Kasumi-1 (cell line): ENCODE measurements at regions not wholly inside any gene's neighbourhood (a gene's known extent, or its start where the extent isn't known, plus 50 kb on each side); places are given as distances from the start of the nearest gene placed in this dataset.
"Not testable (repeated sequence)": the region's sequence is repeated elsewhere in the genome, so short reads cannot be mapped to it uniquely, and the experiment has no call there.

Experiments used
- DNase-seq, 2 experiments: peaks; one replicate each; lab custom pipeline; 2025; lab: John Stamatoyannopoulos, UW

DNA sequence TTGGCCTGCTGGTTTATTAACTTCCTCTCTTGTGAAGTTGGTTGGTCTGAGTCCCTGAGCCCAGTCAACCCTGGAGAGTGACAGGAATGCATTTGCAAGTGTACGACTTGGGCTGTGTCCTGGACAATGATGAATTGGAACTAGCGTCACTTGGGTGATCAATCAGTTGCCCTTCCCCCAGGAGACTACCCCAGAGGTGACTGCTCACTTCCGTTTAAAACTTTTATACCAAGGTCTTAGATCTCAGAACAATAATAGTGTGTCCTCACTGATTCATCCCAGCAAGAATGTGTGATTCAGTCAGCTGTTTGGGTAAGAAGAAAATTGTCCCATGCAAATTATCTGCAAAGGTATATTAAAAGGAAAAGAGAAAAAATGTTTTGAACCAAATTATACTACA, 102.9 kb upstream of the ARMC3 start:
- no peak for DNase-seq

DNA sequence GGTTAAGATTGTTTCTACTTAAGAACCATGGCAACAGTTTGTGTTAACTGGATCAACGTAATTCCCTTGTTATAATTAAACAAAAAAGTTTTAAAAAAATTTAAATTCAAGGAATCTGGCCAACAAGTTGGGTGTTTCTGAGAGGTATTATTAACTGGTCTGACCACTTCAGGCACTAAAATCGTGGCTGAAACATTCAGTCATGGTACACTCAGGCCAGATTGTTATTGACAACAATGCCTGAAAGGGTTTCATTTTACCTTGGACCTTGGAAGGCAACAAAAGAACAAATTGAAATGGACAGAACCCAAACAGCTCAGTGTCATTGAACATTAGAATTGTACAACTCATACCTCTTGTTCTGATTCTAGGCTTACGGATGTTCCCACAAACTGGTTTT, 103.3 kb upstream of the ARMC3 start:
- no peak for DNase-seq

DNA sequence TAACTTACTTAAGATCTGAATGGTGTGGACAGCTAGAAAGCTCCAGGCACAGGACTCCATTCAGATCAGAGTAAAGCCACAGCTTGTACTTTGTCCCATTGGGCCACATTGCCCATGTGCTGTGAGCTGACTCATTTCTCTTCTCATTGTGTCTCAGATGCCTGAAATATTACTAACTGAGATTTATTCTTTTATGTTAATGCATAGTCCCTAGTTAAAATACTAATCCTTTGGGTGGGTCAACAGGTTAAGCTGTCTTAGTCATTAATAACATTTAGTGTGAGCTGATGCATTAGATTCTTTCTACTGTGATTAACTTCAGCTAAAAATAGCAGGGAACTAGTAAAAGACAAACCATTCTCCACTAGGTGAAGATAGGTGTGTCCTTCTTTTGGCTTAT, 104.7 kb upstream of the ARMC3 start:
- no peak for DNase-seq

DNA sequence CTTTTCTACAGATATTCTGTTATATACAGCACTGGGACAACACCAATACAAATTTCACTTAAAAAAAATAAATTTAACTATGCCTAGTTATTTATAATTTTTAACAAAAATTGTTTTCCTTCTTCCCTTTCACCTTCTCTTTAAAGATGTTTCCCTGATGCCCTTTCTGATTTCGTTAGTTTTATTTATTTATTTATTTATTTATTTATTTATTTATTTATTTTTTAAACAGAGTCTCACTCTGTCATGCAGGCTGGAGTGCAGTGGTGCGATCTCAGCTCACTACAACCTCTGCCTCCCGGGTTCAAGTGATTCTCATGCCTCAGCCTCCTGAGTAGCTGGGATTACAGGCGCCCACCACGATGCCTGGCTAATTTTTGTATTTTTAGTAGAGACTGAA, 105.9 kb upstream of the ARMC3 start:
- not testable (repeated sequence) for DNase-seq

DNA sequence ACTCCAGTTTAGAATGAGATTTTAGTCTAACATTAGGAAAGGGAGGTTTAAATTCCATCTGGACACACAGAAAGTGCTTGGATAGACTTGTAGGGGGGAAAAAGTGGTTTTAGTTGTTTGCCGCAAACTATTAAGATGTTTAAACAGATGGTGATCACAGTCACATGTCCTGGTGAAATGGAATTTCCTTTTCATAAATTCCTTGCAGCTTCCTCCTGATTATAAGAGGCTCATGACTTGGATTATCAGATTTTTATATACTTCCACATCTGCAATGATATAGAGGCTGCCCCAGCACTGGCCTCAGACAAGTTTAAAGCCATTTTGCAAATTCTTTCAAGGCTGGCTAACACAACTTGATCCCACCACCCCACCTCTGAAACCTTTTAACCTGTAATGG, 106.4 kb upstream of the ARMC3 start:
- no peak for DNase-seq

DNA sequence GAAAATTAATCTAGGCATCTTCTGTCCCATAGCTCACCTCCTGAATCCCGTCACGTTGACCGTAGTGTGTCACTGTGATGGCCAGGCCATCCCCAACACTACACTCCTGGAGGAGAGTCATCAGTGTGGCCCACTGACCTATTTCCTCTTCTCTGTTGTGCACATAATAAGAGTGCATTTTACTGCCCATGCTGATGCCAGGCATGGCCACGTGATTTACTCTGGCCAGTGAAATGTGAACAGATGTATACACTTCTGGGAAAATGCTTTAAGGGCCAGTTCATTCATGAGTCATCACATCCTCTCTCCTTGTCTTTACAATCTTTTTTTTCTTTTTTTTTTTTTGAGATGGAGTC, 101.9 kb upstream of the PIP4K2A start:
- DNase-seq, result no peak

DNA sequence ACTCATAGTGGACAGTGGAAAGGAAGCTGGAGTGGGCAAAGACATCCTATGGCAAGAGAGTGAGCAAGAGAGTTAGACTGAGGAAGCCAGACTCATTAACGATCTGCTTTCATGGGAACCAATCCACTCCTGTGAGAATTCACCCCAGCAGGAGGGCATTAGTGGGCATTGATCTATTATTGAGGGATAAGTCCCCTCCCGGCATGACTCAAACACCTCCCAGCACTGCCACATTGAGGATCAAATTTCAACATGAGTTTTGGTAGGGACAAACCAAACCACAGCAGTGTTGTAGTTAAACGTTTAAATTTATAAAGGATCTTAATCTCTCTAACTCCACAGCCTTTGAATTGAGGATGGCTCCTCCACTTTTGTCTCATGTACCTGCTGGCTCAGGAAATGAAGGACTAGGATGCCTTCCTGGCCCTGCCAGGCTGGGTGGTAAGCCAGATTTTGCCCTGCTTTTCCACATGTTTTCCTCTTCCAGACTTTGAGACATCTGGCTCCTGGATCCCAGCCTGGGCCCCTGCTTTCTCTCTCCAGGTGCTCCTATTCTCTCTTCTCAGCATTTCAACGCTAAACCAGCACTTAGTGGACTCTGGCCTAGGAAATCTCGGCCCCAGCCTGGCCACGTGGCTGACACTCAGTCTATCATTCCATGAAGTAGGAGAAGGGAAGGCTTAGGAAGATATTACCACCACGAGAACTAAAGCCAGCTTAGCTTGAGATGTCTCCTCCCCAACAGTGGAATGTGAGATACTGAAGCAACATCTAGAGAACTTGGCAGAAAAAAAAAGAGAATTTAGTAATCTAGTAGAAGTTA, 96.5 kb upstream of the PIP4K2A start:
- DNase-seq, result no peak

DNA sequence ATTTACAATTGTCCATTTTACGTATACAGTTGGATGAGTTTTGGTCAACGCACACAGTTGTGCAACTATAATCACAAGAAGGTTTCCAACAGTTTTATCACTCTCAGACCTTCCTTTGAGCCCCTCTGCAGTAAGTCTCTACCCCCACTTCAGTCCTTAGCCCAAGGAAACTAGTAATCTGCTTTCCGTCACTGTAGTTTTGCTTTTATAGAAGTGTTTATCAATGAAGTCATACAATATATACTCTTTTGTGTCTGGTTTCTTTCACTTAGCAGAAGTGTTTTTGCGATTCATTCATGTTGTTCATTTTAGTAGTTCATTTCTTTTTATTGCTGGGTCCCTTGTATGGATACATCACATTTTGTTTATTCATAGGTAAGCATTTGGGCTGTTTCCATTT, 92.9 kb upstream of the PIP4K2A start:
- DNase-seq, result no peak

DNA sequence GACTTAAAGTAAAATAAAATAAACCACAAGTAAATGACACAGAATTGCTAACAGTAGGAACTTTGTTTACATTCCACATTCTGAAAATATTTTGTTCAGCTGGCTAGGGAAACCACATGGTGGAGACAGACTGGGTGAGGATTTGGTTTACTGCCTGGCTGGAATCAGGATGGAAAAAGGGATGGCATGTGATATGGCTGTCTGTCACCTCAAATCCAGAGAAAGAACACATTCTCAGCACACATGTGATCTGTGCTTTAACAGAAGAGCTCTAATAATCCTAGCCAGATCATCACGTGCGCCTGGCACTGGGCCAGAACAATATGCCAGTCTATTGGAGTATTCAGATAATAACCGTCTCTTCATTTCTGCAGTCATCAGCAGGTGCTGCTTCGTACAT, 90.9 kb upstream of the PIP4K2A start:
- DNase-seq, result no peak

DNA sequence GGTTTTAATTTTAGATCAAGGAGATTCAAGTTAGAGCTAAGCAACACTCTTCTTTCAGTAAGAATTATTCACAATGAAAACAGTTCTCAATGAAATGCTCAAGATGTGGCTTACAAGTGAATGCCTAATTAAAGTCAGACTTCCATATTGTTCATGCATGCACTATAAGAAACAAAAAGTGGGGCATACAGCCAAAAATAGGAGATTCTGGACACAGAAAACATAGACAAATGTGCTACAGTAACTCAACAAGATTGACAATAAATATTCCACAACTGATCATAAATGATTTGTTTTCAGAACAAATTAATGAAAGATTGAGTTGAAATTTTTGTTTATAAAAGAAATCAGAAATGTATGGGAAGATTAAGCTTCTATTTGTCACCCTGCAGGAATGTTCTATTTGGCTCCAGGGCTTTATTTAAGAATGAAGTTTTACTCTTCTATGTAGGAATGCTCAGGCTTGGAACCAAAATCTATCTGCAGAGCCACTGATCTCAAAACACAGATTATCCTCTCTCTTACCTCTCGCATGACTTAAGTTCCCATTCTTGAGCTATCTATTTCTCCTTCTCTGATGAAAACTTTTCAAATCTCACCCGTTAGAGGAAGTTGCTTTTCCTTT, 89.0 kb upstream of the PIP4K2A start:
- DNase-seq, result no peak

DNA sequence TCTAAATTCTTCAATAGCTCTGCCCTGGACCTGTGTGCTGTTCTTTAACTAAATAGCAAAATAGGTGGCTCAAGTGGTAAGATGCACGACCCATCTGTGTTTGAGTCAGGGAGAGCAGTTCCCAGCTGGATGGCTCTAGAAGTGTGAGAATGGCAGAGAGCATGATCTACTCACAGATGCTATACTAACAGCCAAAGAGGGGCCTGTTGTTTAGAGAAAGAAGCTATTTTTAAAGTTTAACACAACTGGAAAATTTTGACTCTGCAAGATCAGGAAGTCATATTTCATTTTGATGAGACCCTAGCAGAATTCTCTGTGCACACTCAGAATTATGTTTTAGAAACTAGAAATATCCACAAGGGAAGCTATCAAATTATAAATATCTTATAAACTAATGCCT, 87.4 kb upstream of the PIP4K2A start:
- DNase-seq, result no peak

DNA sequence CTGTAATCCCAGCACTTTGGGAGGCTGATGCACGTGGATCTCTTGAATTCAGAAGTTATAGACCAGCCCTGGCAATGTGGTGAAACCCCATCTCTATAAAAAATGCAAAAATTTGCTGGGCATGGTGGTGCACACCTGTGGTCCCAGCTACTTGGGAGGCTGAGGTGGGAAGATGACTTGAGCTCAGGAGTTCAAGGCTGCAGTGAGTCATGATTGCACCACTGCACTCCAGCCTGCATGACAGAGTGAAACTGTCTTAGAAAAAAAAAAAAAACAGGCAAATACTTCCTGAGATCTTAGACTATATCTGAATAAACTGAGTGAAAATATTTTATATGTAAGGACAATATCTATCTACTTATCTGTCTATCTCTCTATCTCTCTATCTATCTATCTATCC, 83.4 kb upstream of the PIP4K2A start:
- DNase-seq, result not testable (repeated sequence)

DNA sequence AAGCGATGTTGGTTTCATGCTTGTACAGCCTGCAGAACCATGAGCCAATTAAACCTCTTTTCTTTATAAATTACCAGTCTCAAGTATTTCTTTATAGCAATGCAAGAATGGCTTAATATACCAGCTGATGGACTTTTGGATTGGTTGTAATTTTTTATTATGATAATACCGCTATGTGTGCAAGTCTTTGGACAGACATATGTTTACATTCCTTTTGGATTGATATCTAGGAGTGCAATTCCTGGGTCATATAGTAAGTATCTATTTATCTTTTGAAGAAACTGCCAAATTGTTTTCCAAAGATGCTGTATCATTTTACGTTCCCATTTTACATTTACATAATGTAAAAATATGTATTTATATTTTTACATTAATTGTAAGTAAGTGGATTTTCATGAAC, 81.2 kb upstream of the PIP4K2A start:
- DNase-seq, result no peak

DNA sequence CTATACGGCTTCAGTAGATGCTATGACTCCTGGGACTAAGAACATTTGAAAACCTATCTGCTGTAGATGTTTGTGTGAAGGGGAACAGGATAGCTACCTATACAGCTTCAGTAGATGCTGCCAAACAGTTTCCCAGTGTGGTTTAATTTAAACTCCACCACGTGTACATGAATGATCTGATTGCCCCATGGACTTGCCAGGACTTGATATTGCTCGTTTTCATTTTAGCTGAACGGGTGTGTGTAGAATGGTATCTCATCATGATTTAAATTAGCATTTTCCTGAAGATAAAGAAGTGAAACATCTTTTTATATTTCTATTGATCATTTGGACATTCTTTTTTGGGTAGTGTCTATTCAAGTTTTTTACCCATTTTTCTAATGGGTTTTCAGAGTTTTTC, 77.8 kb upstream of the PIP4K2A start:
- no peak for DNase-seq

DNA sequence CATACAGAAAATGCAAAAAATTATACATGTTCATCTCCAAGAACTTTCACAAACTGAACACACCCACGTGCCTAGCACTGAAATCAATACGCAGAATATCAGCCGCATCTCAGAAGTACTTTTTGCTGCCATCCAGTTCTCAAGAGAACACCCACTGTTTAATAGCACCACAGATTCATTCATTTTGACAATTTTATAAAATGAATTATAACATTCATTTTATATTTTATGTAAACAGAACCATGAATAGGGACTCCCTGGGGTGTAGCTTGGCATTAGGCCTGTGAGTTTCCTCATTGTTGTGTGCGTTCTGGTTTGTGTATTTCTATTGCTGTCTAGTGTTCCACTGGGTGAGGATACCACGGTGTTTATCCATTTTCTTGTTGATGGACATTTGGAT, 77.3 kb upstream of the PIP4K2A start:
- no peak for DNase-seq

DNA sequence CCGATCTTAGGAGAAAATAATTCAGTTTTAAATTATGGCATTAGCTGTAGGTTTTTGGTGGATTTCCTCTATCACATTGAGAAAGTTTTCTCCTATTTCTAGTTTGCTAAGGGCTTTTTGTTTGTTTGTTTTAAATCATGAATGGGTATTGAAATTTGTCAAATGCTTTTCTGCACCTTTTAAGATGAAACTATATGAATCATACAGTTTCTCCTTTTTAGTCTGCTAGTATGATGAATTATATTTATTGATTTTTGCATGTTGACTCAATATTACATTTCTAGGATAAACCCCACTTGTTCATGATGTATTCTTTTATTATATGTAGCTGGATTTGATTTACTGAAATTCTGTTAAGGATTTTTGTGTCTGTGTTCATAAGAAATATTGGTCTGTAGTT, 70.3 kb upstream of the PIP4K2A start:
- no peak for DNase-seq

DNA sequence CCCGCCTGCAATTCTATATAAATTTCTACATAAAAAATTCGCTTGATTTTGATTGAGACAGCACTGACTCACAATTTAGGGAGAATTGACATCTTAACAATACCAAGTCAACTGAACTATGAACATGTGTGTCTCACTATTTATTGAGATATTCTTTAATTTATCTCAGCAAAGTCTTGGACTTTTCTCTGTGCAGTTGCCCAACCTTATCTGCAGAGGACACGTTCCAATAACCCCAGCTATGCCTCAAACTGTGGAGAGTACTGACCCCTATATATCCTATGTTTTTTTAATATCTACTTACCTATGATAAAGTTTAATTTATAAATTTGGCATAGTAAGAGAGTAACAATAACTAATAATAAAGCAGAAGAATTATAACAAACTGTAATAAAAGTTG, 69.4 kb upstream of the PIP4K2A start:
- DNase-seq, result no peak

DNA sequence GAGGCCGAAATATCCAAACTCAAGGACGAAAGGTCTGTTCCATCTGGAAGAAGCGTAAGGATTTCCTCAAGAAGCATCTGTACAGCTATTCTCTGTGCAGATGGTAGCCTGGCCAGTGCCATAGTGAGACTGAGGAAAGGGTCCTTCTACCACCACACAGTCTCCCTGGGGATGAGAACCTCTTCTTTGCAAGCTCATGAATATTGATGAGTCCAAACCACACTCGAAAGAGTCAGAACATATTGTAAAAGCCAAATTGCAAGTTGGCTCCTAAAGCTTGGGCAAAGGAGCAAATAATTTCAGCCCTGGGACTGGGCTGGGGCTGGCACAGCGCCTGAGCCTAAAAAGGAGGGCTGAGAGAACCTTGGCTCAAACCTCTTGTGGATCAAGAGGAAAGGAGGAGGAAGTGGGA, 66.1 kb upstream of the PIP4K2A start:
- no peak for DNase-seq

DNA sequence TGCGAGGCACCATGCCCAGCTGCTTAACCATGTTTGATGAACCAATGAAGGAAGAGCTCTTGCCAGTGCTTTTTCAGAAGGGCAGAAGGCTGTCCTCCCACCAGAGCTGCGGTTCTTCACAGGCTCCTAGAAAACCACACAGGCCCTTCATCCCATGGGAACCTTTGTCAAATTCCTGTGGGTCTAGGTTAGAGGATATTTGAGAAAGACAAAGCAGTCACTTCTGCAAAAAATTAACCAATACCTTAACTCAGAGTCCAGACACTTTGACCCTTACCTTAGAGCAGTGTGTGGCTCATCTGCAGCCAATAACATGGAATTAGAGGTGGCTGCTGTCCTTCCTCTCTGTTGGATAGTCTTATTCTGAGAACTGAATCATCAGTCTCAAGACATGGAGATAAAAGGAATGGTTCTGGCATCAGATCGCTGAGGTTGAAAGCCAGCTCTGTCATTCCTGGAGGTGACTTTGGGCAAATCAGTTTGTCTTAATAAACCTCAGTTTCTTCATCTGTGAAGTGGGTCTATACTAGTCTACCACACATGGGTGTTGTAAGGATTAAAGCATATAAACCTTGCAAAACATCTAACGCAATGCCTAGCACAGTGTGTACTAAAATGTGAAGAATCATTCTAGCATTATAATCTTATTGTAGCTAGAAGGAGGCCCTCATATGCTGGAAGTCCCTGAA, 65.1 kb upstream of the PIP4K2A start:
- DNase-seq, result no peak

DNA sequence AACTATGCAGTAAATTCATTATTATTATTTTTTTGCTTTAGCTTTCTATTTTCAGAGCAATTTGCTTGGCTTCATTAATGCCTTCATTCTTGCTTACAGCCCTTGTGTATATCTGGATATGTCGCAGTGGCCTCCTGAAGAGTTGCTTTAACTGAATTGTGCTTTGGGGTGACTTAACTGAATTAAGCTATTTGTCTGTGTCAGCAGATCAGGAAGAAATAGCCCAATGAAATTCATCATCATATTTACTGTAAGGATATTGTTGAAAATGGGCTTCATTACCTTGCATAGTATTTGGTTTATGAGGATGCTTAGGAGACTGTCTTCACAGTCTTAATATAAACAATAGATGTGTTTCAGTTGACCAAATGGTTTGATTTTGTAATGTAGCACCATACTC, 59.7 kb upstream of the PIP4K2A start:
- DNase-seq, result no peak

DNA sequence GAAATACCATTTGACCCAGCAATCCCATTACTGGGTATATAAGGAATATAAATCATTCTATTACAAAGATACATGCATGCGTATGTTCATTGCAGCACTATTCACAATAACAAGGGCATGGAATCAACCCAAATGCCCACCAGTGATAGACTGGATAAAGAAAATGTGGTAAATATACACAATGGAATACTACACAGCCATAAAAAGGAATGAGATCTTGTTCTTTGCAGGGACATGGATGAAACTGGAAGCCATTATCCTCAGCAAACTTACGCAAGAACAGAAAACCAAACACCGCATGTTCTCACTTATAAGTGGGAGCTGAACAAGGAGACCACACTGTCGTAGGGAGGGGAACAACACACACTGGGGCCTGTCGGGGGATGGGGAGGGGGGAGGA, 57.3 kb upstream of the PIP4K2A start:
- DNase-seq, result not testable (repeated sequence)

DNA sequence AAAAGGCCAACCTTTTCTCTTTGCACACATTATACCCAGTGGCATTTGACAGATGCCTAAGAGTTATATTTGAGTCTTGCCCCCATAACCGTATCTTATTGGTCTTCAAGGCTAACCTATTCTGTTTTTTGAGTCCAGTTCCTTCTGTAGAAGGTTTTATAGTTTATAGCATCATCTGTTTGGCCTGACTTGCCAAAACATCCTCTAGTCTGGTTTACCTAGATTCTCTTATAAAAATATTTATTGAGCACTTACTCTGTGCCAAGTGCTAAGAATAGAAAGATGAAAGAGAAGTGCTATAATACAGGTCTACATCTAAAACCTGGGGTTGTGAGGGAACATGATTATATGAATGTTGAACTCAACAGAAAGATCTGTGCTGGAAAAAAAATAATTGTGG, 55.9 kb upstream of the PIP4K2A start:
- DNase-seq, result no peak

DNA sequence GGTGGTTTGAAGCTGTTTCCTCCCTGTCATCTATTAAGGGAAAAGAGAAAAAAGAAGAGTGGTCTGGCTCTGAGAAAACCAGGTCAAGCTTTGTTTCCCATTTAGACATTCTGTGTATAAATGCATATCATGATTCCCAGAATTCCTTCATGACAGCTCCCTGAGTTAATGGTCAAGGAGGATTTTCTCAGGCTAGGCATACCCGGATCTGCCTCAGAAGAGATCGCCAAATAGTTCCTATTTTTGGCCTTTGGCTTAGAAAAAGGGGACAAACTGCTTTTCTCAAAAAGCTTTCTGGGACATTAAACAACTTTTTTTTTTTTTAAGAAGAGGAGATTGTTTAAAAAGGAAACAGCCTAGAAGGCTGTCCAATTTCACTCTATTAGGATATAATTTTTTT, 53.5 kb upstream of the PIP4K2A start:
- DNase-seq, result no peak
